Activated T-cell treated with anti-CD3 and anti-CD28 coated beads, Interleukin-2, amount 50 U/mL, for 72 hours (primary cell): ENCODE measurements at regions not wholly inside any gene's neighbourhood (a gene's known extent, or its start where the extent isn't known, plus 50 kb on each side); places are given as distances from the start of the nearest gene placed in this dataset.

Source experiments
- ATAC-seq, 2 donors: fragments of 150-1000 bp; cut with Tn5 transposase; replicated peaks in 1 of 2; 2 replicates each; pipeline ENCODE4 v1.10.0; 2021; ENCODE audit warnings: moderate library complexity in 2 of 2, mild to moderate bottlenecking in 1 of 2
- DNase-seq, 2 donors: peaks; one replicate each; pipeline ENCODE4 v3.0.0; 2021 to 2022; ENCODE audit warnings: mixed read lengths in 1 of 2
- H3K27ac Mint-ChIP-seq: one replicate; pipeline ENCODE4 v1.8.0; 2022; ENCODE audit warnings: mild to moderate bottlenecking, moderate library complexity, mixed read lengths
- H3K27me3 Mint-ChIP-seq: one replicate; pipeline ENCODE4 v1.8.0; 2022; ENCODE audit warnings: low read depth, mixed read lengths
- H3K36me3 Mint-ChIP-seq, 2 donors: one replicate each; pipeline ENCODE4 v1.8.0; 2022; ENCODE audit warnings: mixed read lengths in 2 of 2, mild to moderate bottlenecking in 1 of 2; ENCODE audit not compliant: insufficient read depth in 2 of 2
- H3K4me1 Mint-ChIP-seq: one replicate; pipeline ENCODE4 v1.8.0; 2022; ENCODE audit warnings: low read depth, mixed read lengths
- H3K4me3 Mint-ChIP-seq, 2 donors: one replicate each; pipeline ENCODE4 v1.8.0; 2022; ENCODE audit warnings: mild to moderate bottlenecking in 2 of 2, mixed read lengths in 2 of 2, moderate library complexity in 2 of 2
- H3K9me3 Mint-ChIP-seq, 2 donors: one replicate each; pipeline ENCODE4 v1.8.0; 2022; ENCODE audit warnings: mixed read lengths in 2 of 2

DNA sequence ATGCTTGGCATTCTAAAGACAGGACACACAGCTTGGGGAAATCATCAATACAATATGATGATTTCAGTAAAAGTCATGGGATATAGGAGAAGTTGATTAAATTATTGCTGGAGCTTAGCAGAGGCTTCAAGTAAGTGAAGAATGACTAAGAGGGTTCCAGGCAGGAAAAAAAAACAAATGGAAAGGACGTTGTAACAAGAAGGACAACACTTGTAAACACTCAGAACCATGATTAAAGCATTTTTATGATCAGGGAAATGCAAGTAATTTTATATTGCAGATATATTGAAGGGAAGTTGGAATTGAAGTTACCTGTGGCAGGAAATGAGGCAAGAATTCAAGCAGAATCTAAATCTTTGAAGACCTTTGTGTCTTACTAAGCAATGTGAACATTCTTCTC is 602.7 kb upstream of the NEGR1 start:
- no peak for DNase-seq
- Mint-ChIP-seq H3K27ac (no peak overlapping the region), H3K36me3 (no peaks in the 10 kb centered on the region), H3K4me3 (no peak overlapping the region), H3K9me3 (peaks cover 2 to 3% of the 10 kb centered on the region in 2 donors), H3K27me3 (no peaks in the 10 kb centered on the region), H3K4me1 (no peaks in the 10 kb centered on the region)
- no peak for ATAC-seq

DNA sequence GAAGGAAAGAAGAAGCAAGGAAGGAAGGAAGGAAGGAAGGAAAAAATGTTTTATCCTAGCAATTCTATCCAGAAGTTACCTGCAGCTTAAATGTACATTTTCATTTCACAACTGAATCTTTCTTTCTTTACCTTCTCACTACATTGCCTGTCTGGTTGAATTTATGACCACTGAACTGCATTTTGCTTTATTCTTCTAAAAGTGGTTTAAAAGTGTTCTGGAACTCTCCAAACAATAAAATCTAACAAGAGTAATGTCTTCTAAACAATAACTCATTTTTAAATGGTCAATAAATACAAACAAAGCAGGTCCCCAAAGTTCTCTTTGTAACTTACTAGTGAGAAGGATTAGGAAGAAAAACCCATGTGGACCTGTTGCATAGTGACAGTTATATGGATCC is 587.5 kb upstream of the NEGR1 start:
- Mint-ChIP-seq H3K27ac (no peak overlapping the region), H3K27me3 (no peaks in the 10 kb centered on the region), H3K4me3 (no peak overlapping the region), H3K4me1 (no peaks in the 10 kb centered on the region), H3K36me3 (no peaks in the 10 kb centered on the region), H3K9me3 (no peaks in the 10 kb centered on the region)
- no peak for ATAC-seq
- no peak for DNase-seq

DNA sequence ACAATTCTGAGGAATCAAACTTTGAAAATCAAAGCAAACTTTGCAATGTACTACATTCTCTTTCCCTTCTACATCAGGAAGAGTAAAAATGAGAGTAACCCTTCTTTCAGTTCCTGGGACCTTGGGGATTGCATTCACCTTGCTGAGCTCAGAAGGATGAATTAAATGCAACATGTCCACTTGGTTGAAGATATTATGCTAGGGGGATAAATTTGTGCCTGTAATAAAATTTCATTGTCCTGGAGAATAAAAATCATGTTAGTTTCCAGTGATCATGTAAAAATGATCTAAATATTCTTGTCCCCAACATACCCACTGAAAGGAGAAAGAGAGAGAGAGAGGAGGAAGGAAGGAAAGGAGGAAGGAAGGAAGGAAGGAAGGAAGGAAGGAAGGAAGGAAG is 587.1 kb upstream of the NEGR1 start:
- Mint-ChIP-seq H3K27me3 (no peaks in the 10 kb centered on the region), H3K36me3 (no peaks in the 10 kb centered on the region), H3K27ac (no peak overlapping the region), H3K4me1 (no peaks in the 10 kb centered on the region), H3K9me3 (no peaks in the 10 kb centered on the region), H3K4me3 (no peak overlapping the region)
- DNase-seq (no peak), ATAC-seq (no peak)

DNA sequence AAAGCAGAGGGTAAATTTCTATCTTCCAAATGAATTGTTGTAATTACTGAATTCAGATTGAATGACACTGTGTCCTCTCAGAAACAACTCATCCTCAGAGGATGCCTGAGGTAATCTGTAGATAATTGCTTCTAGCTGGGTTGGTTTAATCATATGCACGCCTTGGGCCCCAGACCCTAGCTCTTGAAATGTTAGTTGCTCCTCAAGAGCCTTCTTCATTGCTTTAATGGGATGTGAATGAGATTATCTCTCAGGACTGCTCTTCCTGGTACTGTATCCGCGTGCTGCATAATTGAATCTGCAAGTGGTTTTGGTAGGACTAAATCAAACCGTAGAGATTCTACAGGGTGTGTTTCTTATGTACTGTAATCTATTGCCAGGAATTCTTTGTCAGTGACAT is 569.3 kb upstream of the NEGR1 start:
- Mint-ChIP-seq H3K27me3 (no peaks in the 10 kb centered on the region), H3K36me3 (no peaks in the 10 kb centered on the region)
- ATAC-seq = no peak

DNA sequence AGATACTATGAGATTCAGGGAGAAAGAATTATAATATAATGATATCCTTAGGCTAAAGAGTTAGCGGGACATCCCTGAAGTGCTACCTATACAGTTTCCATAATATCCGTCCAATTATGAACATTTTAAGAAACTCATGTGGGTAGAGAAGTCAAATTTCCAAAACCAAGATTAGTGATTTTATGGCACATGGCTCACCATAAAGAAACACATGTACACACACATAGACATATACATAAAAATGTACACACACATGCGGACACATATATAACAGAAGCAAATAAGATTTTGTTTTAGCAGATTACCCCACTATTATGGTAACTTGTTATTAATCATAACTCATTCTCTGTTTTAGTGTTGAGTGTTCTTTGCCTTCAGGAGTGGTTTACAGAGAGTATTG is 566.7 kb upstream of the NEGR1 start:
- H3K4me1 Mint-ChIP-seq = no peaks in the 10 kb centered on the region
- H3K9me3 Mint-ChIP-seq = peaks cover 5 to 6% of the 10 kb centered on the region in 2 donors
- no peak overlapping the region for H3K27ac Mint-ChIP-seq
- H3K36me3 Mint-ChIP-seq = no peaks in the 10 kb centered on the region
- ATAC-seq (no peak), DNase-seq (no peak)
- no peak overlapping the region for H3K4me3 Mint-ChIP-seq
- no peaks in the 10 kb centered on the region for H3K27me3 Mint-ChIP-seq

More for the DNA sequence above, 569.3 kb upstream of the NEGR1 start:
- Mint-ChIP-seq H3K9me3 (peaks cover 4 to 6% of the 10 kb centered on the region in 2 donors), H3K27ac (no peak overlapping the region), H3K4me3 (no peak overlapping the region), H3K4me1 (no peaks in the 10 kb centered on the region)
- DNase-seq = no peak

DNA sequence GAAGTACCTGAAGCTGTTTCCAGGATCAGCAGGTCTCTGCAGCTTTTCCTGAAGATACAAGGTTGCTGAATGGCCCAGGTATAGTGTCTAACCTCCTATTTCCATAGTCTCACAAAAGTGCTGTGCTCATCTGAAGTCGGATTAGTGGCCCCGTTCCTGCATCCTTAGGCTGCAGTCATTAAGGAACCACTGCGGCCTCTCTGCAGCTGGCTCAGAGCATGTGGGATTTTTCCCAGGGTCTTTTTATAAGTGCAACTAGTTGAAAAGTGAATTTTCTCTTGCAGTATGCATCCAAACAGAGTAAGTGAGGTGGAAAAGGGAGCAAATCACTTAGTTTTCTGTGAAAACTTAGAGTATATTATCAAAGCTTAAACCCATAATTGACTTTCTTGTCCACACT is 565.3 kb upstream of the NEGR1 start:
- H3K27me3 Mint-ChIP-seq = no peaks in the 10 kb centered on the region
- H3K4me1 Mint-ChIP-seq = no peaks in the 10 kb centered on the region
- H3K4me3 Mint-ChIP-seq = no peak overlapping the region
- no peak for ATAC-seq
- H3K9me3 Mint-ChIP-seq = peaks cover 4 to 9% of the 10 kb centered on the region in 2 donors
- no peaks in the 10 kb centered on the region for H3K36me3 Mint-ChIP-seq
- no peak for DNase-seq
- no peak overlapping the region for H3K27ac Mint-ChIP-seq

DNA sequence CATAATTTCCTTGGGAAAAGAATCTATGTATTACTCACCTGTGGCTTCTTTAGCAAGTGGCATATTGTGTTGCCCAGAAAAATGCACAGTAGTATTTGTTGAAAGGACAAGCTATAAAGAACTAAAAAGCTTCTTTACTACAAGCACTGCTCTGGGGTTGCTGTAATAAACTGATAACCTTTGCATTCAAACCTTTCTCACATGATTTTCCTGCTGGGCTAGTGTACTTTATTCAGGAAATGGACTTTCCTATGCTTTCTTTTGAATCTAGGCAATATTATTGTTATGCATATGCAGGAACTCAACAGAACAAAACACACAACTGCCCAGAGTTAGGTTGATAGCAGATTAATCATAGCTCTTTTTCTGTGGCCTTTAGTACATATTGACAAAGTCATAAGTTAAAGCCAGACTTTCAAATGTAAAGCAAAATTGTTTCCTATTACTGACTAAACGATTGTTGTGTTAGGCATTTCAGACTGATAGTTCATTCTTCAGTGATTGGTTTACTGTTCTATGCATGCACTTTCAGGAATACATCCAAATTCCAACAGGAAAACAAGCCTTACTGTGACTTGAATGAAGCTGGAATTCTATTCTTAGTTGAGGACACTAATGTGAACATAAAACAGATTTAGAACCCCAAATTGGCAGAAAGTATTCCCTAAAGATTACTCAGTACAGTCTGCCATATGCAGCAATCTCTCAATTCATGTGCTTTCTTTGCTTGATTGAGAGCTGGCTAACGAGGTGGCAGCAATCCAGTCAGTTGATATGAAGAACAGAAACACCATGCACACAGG is 564.3 kb upstream of the NEGR1 start:
- Mint-ChIP-seq H3K27me3 (no peaks in the 10 kb centered on the region), H3K4me1 (no peaks in the 10 kb centered on the region), H3K27ac (no peak overlapping the region), H3K9me3 (peaks cover 4 to 9% of the 10 kb centered on the region in 2 donors), H3K4me3 (no peak overlapping the region), H3K36me3 (no peaks in the 10 kb centered on the region)
- no peak for DNase-seq
- no peak for ATAC-seq

DNA sequence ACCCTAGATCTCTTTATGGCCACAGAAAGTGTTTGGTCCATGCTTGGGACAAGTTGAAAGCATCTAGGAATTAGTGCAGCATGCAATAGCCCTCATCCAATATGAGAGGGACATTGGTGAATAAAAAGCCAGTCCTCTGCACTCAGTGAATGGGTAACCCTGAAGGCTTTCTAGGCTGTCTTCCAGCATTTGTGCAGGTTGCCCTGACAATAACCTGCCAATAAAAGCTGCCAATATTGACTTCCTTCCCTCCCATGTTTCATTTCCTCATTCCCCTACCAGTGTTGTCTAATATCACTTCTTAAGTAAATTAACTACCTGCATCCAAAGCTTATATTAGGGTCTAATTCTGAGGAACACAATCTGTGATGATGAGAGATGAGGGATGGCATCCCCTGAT is 563.6 kb upstream of the NEGR1 start:
- Mint-ChIP-seq H3K4me1 (no peaks in the 10 kb centered on the region), H3K9me3 (peaks cover 4 to 10% of the 10 kb centered on the region in 2 donors), H3K27me3 (no peaks in the 10 kb centered on the region), H3K4me3 (no peak overlapping the region), H3K36me3 (no peaks in the 10 kb centered on the region), H3K27ac (no peak overlapping the region)
- no peak for DNase-seq
- no peak for ATAC-seq

DNA sequence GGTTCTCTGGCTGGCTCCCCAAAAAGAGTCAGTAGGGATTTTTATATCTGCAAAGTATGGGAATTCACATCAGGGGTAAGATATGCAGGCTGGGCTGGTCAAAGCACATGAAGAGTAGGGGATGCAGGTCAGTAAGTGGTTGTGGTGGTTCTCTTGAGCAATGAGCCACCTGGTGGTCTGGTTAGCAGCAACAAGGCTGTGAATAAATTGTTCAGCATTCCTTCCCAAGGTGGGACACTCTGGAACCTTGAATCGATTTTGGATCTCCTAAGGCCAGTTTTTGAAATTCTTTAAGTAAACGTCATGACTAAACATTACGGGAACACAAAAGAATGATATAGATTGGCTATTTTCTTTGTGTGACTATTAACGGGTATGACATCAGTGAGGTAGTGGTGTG is 563.0 kb upstream of the NEGR1 start:
- DNase-seq = no peak
- no peaks in the 10 kb centered on the region for H3K4me1 Mint-ChIP-seq
- no peaks in the 10 kb centered on the region for H3K36me3 Mint-ChIP-seq
- no peak overlapping the region for H3K4me3 Mint-ChIP-seq
- H3K9me3 Mint-ChIP-seq = peaks cover 4 to 10% of the 10 kb centered on the region in 2 donors
- no peaks in the 10 kb centered on the region for H3K27me3 Mint-ChIP-seq
- H3K27ac Mint-ChIP-seq = no peak overlapping the region
- ATAC-seq = no peak

DNA sequence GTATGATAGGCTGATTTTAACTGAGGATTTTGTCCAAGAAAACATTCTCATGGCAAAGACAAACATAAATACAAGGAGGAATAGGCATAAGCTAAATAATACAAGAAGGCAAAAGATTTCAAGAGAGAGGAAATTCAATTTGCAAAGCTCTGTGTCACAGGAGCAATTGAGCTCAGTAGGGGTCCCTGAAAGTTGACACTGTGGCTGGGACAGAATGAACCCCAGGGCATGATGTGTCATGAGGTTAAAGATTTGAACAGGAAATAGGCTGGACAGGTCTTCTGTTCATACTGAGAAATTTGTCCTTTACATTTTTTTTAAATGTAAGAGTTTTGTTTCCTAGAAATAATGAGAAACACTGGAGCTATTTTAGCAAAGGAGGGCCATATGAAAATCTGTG is 555.4 kb upstream of the NEGR1 start:
- Mint-ChIP-seq H3K27ac (no peak overlapping the region), H3K4me1 (no peaks in the 10 kb centered on the region), H3K9me3 (peaks cover 10 to 24% of the 10 kb centered on the region in 2 donors), H3K4me3 (no peak overlapping the region), H3K27me3 (no peaks in the 10 kb centered on the region), H3K36me3 (no peaks in the 10 kb centered on the region)
- DNase-seq (no peak), ATAC-seq (no peak)

DNA sequence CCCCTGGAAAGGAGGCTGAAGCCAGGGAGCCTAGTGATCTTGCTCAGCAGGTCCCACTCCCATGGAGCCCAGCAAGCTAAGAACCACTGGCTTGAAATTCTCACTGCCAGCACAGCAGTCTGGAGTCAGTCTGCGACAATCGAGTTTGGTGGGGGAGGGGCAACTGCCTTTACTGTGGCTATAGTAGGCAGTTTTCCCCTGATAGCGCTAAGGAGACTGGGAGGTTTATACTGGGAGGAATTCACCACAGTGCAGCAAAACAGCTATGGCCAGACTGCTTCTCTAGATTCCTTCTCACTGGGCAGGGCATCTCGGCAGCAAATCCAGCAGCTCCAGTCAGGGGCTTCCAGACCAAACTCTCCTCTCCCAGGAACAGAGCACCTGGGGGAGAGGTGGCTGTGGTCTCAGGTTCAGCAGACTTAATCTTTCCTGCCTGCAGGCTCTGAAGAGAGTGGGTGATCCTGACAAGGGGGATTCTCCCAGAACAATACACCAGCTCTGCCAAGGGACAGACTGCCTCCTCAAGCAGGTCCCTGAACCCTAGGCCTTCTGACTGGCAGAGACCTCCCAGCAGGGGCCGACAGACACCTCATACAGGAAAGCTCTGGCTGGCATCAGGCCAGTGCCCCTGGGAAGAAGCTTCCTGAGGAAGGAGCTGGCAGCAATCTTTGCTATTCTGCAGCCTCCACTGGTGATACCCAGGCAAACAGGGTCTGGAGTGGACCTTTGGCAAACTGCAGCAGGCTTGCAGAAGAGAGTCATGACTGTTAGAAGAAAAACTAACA is 548.5 kb upstream of the NEGR1 start:
- no peak for ATAC-seq
- Mint-ChIP-seq H3K36me3 (peaks cover 0 to 1% of the 10 kb centered on the region in 2 donors), H3K27ac (no peak overlapping the region), H3K27me3 (no peaks in the 10 kb centered on the region), H3K4me3 (no peak overlapping the region), H3K9me3 (peaks cover 23 to 27% of the 10 kb centered on the region in 2 donors), H3K4me1 (no peaks in the 10 kb centered on the region)
- no peak for DNase-seq

DNA sequence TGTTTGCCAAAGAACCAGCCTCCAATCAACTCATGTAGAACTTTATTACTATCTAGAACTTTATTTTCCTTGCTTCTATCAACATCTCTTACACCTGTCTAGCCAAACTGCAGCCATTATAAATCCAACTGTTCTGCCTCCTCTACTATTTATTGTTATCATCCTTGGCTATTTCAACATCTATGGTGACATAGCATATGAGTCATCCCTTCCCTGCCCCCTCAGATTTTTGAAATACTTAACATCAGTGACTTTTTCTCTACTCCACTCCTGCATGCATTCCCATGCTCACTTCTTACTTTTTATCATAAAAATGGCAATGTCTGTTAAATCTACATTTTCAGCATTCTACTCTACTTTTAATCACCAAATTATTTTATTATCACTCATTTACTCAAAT is 544.9 kb upstream of the NEGR1 start:
- Mint-ChIP-seq H3K4me1 (no peaks in the 10 kb centered on the region), H3K27me3 (no peaks in the 10 kb centered on the region), H3K36me3 (peaks cover 0 to 3% of the 10 kb centered on the region in 2 donors), H3K27ac (no peak overlapping the region), H3K4me3 (no peak overlapping the region), H3K9me3 (peaks cover 14 to 22% of the 10 kb centered on the region in 2 donors)
- ATAC-seq = no peak
- DNase-seq = no peak

DNA sequence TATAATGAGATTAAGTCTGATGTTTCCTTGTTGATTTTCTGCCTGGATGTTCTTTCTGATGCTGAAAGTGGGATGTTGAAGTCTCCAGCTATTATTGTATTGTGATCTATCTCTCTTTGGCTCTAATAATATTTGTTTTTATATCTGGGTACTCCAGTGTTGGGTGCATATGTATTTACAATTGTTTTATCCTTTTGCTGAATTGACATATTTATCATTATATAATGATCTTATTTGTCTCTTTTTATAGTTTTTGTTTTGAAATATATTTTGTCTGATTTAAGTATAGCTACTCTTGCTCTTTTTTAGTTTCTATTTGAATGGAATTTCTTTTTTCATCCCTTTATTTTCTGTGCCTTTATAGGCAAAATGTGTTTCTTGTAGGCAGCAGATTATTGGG is 522.2 kb upstream of the NEGR1 start:
- H3K36me3 Mint-ChIP-seq = peaks cover 0 to 4% of the 10 kb centered on the region in 2 donors
- no peaks in the 10 kb centered on the region for H3K4me1 Mint-ChIP-seq
- peaks cover 6 to 17% of the 10 kb centered on the region in 2 donors for H3K9me3 Mint-ChIP-seq
- no peaks in the 10 kb centered on the region for H3K27me3 Mint-ChIP-seq
- H3K27ac Mint-ChIP-seq = no peak overlapping the region
- DNase-seq (no peak), ATAC-seq (no peak)
- H3K4me3 Mint-ChIP-seq = no peak overlapping the region
